Ascending aorta (tissue), 2 donors: ENCODE measurements at regions not wholly inside any gene's neighbourhood (a gene's known extent, or its start where the extent isn't known, plus 50 kb on each side); places are given as distances from the start of the nearest gene placed in this dataset.

ENCODE experiments used
- DNase-seq, 2 donors: peaks; one replicate each; pipeline ENCODE4 v3.0.0-alpha.2; 2019; ENCODE audit warnings: low spot score in 2 of 2
- H3K27ac ChIP-seq, 2 donors: fragments of 200-600 bp; sonication (generic); one replicate each; pipeline ENCODE4 v1.5.1; 2016 to 2017; ENCODE audit warnings: mild to moderate bottlenecking in 1 of 2
- H3K27me3 ChIP-seq: fragments of 200-600 bp; sonication (generic); one replicate; pipeline ENCODE4 v1.5.1; 2017
- H3K36me3 ChIP-seq, 2 donors: fragments of 200-600 bp; sonication (generic); one replicate each; pipeline ENCODE4 v1.5.1; 2016
- H3K4me1 ChIP-seq, 2 donors: fragments of 200-600 bp; sonication (generic); one replicate each; pipeline ENCODE4 v1.5.1; 2016 to 2017; ENCODE audit warnings: mild to moderate bottlenecking in 1 of 2
- H3K4me3 ChIP-seq, 2 donors: fragments of 200-600 bp; sonication (generic); one replicate each; pipeline ENCODE4 v1.5.1; 2016 to 2017; ENCODE audit warnings: mild to moderate bottlenecking in 1 of 2
- H3K9me3 ChIP-seq, 2 donors: fragments of 200-600 bp; sonication (generic); one replicate each; pipeline ENCODE4 v1.5.1; 2016
- intact Hi-C: fragments of 100-400 bp; cut with DNase I; formaldehyde crosslinking; loops from one replicate; pipeline ENCODE4 v1.15.1; 2023
- TF ChIP-seq, protein P1 (sequence below), 3 experiments: fragments of 200-600 bp in 2 of 3; fragments of 450-650 bp in 1 of 3; sonication (generic) in 2 of 3; IDR thresholded peaks; one replicate each; pipeline ENCODE4 v1.5.1; 2016 to 2019; ENCODE audit warnings: antibody characterized with exemption in 3 of 3, mild to moderate bottlenecking in 1 of 3, moderate library complexity in 1 of 3

DNA sequence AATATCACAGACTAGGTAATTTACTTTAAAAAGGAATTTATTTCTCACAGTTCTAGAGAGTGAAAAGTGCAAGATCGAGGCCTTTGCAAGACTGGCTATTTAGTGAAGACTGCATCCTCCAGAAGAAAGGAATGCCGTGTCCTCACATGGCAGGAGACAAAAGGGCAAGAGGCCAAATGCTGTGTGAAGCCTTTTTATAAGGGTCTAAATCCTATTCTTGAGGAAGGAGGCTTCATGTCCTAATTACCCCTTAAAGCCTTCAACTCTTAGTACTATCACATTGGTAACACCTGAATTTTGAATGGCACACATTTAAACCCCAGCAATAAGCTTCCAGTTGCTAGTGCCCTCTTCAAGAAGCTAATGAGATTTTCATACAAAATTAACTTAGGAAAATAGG, 1882.3 kb upstream of the PIK3C3 start:
- no peak for DNase-seq
- H3K36me3 ChIP-seq, result no peaks in the 10 kb centered on the region
- H3K4me1 ChIP-seq, result no peaks in the 10 kb centered on the region
- H3K4me3 ChIP-seq, result no peak overlapping the region
- no peaks in the 10 kb centered on the region for H3K9me3 ChIP-seq
- TF ChIP-seq, protein P1, sequence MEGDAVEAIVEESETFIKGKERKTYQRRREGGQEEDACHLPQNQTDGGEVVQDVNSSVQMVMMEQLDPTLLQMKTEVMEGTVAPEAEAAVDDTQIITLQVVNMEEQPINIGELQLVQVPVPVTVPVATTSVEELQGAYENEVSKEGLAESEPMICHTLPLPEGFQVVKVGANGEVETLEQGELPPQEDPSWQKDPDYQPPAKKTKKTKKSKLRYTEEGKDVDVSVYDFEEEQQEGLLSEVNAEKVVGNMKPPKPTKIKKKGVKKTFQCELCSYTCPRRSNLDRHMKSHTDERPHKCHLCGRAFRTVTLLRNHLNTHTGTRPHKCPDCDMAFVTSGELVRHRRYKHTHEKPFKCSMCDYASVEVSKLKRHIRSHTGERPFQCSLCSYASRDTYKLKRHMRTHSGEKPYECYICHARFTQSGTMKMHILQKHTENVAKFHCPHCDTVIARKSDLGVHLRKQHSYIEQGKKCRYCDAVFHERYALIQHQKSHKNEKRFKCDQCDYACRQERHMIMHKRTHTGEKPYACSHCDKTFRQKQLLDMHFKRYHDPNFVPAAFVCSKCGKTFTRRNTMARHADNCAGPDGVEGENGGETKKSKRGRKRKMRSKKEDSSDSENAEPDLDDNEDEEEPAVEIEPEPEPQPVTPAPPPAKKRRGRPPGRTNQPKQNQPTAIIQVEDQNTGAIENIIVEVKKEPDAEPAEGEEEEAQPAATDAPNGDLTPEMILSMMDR (IDR thresholded peaks at IDR 0.05), result no peak
- H3K27me3 ChIP-seq, result no peaks in the 10 kb centered on the region
- no peak overlapping the region for H3K27ac ChIP-seq
- intact Hi-C loops, result no loop called here

DNA sequence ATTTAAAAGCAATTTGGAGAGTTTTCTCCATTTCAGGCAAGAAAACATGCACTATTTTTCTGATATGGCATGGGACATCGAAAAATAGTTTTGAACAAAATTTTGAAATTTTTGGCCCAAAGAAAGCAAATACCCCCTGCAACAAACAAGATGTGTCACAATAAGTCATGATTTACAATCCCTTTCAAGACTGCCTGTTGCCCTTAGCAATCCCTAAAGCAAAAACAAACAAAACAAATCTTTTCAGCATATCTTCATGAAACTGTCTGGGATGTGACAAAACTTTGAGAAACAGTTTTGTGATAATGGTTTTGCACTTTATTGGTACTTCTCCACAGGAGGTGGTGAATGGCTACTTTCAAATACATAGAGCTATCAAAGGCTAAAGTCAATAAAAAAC, 1888.7 kb upstream of the PIK3C3 start:
- Histone ChIP-seq H3K9me3 (no peaks in the 10 kb centered on the region), H3K27me3 (no peaks in the 10 kb centered on the region), H3K27ac (no peak overlapping the region), H3K4me1 (no peaks in the 10 kb centered on the region), H3K4me3 (no peak overlapping the region), H3K36me3 (no peaks in the 10 kb centered on the region)
- TF ChIP-seq, protein P1 (IDR thresholded peaks at IDR 0.05), result no peak
- intact Hi-C loops, result no loop called here
- DNase-seq, result no peak

DNA sequence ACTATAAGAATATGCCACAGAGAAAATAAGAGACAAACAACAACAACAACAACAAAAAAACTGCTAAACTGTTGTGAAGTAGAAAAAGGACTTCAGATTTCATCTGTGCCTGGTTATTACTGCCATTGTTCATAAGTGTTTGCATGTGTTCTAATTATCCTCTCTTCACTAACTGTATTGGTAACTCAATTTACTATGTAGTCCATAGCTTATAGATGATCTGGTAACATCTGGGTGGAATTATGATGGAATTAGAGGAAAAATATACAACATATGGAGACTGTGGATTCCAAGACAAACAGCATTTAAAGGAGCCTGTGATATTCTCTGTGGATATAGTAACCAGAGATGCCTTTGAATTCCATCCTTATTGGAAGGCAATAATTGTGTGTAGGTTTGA, 1891.5 kb upstream of the PIK3C3 start:
- no peaks in the 10 kb centered on the region for H3K27me3 ChIP-seq
- TF ChIP-seq, protein P1 (IDR thresholded peaks at IDR 0.05), result no peak
- no peak for DNase-seq
- H3K9me3 ChIP-seq, result no peaks in the 10 kb centered on the region
- H3K27ac ChIP-seq, result no peak overlapping the region
- intact Hi-C loops, result no loop called here
- no peak overlapping the region for H3K4me3 ChIP-seq
- H3K36me3 ChIP-seq, result no peaks in the 10 kb centered on the region
- H3K4me1 ChIP-seq, result no peaks in the 10 kb centered on the region

DNA sequence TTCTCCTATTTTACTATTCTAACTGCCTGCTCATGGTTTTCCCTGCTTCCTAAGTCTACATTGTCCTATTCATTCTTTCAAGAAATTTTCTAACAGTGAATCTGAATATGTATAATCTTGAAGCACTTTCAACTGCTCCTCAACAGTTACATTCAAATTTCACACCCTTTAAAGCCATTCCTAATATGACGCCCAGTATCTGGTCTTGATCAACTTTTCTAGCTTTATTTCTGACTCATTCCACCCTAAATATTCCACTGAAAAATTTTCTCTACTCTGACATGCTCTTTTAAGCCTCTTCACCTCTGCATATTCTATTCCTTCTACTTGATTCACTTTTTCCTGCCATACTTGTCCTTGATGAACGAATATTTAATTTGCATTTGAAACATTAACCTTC, 1893.9 kb upstream of the PIK3C3 start:
- H3K4me3 ChIP-seq, result no peak overlapping the region
- H3K4me1 ChIP-seq, result no peaks in the 10 kb centered on the region
- H3K36me3 ChIP-seq, result no peaks in the 10 kb centered on the region
- no peaks in the 10 kb centered on the region for H3K27me3 ChIP-seq
- DNase-seq, result no peak
- no peak overlapping the region for H3K27ac ChIP-seq
- no peaks in the 10 kb centered on the region for H3K9me3 ChIP-seq
- TF ChIP-seq, protein P1 (IDR thresholded peaks at IDR 0.05), result no peak
- intact Hi-C loops, result no loop called here

DNA sequence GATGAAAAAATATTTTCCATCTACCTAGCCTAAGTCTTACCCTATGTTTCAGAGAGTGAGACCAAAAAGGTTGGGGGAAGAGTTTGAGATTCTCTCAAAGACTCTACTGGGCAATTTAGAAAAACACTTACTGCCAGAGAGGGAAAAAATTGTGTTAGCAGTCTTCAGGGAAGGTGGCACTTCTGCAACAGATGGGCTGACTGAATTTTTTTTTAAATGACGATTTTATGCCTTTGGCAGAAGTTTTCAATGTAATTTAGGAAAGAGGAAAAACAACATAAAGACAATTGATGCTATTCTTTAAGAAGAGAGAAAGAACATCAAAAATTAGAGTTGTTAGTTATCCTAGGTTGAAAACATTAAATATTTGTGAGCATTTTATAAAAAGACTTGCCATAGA, 1894.5 kb upstream of the PIK3C3 start:
- DNase-seq, result no peak
- H3K36me3 ChIP-seq, result no peaks in the 10 kb centered on the region
- no peak overlapping the region for H3K27ac ChIP-seq
- intact Hi-C loops, result no loop called here
- no peaks in the 10 kb centered on the region for H3K27me3 ChIP-seq
- no peaks in the 10 kb centered on the region for H3K9me3 ChIP-seq
- no peaks in the 10 kb centered on the region for H3K4me1 ChIP-seq
- H3K4me3 ChIP-seq, result no peak overlapping the region
- TF ChIP-seq, protein P1 (IDR thresholded peaks at IDR 0.05), result no peak

DNA sequence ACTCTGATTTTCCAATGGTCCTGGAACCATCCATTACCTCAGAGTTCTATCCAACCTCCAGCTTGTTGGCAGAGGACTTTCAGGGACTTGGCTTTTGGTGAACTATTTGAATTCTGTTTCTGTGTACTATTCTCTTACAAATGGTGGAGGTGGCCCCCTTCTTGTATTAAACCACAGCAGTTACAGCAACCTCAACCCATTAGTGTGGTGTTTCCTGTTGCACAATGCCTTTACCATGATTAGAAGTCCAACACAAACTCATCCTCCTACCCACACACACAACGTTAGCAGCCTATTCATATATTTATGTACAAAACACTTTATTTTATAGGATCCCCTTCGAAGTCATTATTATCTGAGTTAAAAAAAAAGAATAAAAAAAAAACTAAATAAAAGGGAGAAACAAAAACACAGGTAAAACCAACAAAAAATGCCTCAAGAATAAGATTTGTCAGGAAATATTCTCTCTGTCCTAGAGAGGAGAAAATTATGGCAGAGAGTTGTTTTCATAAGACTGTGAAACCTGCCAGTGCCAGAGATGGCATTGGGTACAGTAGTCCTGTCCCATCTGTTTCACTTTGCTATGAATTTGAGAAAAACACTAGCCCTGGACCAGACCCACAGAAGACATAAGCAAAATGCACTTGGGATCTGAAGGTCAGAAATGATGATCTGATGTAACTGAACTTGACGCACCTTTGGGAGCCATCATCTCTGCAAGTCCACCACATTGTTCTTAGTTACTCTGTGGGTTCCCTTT, 1896.0 kb upstream of the PIK3C3 start:
- no peaks in the 10 kb centered on the region for H3K27me3 ChIP-seq
- H3K4me3 ChIP-seq, result no peak overlapping the region
- no peaks in the 10 kb centered on the region for H3K36me3 ChIP-seq
- TF ChIP-seq, protein P1 (IDR thresholded peaks at IDR 0.05), result no peak
- intact Hi-C loops, result no loop called here
- no peaks in the 10 kb centered on the region for H3K4me1 ChIP-seq
- no peak overlapping the region for H3K27ac ChIP-seq
- H3K9me3 ChIP-seq, result no peaks in the 10 kb centered on the region
- no peak for DNase-seq
